Ishikawa (cell line): ENCODE measurements at regions not wholly inside any gene's neighbourhood (a gene's known extent, or its start where the extent isn't known, plus 50 kb on each side); places are given as distances from the start of the nearest gene placed in this dataset.

Source experiments
- CEBPB ChIP-seq: IDR thresholded peaks from 2 replicates; pipeline ENCODE4 v1.6.1; 2012
- CREB1 ChIP-seq: IDR thresholded peaks from 2 replicates; pipeline ENCODE4 v1.6.1; 2012; ENCODE audit warnings: low read depth
- EGR1 ChIP-seq: IDR thresholded peaks from 2 replicates; pipeline ENCODE4 v1.6.1; 2012
- EP300 ChIP-seq: IDR thresholded peaks from 2 replicates; pipeline ENCODE4 v1.6.1; 2012; ENCODE audit warnings: borderline replicate concordance
- FOXM1 ChIP-seq: IDR thresholded peaks from 2 replicates; pipeline ENCODE4 v1.6.1; 2012; ENCODE audit warnings: low read depth, borderline replicate concordance
- NFIC ChIP-seq: IDR thresholded peaks from 2 replicates; pipeline ENCODE4 v1.6.1; 2012
- RAD21 ChIP-seq: IDR thresholded peaks from 2 replicates; pipeline ENCODE4 v1.6.1; 2012; ENCODE audit warnings: low read depth
- TAF1 ChIP-seq: IDR thresholded peaks from 2 replicates; pipeline ENCODE4 v1.6.1; 2012; ENCODE audit warnings: low read depth, mild to moderate bottlenecking
- TCF12 ChIP-seq: IDR thresholded peaks from 2 replicates; pipeline ENCODE4 v1.6.1; 2012; ENCODE audit warnings: low read depth
- TEAD4 ChIP-seq: IDR thresholded peaks from 2 replicates; pipeline ENCODE4 v1.6.1; 2012
- YY1 ChIP-seq: IDR thresholded peaks from 2 replicates; pipeline ENCODE4 v1.6.1; 2012; ENCODE audit warnings: low read depth
- ZBTB7A ChIP-seq: IDR thresholded peaks from 2 replicates; pipeline ENCODE4 v1.6.1; 2012; ENCODE audit warnings: low read depth
- TF ChIP-seq, protein P1 (sequence below): IDR thresholded peaks from 2 replicates; pipeline ENCODE4 v1.6.1; 2012
- TF ChIP-seq, protein P2 (sequence below): IDR thresholded peaks from 2 replicates; pipeline ENCODE4 v1.6.1; 2012
- TF ChIP-seq, protein P3 (sequence below): IDR thresholded peaks from 2 replicates; pipeline ENCODE4 v1.6.1; 2012; ENCODE audit warnings: low read depth, mild to moderate bottlenecking

DNA sequence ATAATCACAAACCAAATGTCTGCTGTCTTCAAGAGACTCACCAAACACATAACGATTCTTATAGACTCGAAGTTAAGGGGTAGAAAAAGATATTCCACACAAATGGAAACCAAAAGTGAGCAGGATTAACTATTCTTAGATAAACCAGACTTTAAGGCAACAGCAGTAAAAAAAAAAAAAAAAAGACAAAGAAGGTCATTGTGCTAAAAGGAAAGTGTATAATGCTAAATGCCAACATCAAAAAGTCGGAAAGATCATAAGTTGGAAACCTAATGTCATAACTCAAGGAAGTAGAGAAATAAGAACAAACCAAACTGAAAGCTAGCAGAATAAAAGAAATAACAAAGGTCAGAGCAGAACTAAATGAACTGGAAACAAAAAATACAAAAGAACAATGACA is 714.6 kb downstream of the SEMA5A start:
- TF ChIP-seq, protein P1, sequence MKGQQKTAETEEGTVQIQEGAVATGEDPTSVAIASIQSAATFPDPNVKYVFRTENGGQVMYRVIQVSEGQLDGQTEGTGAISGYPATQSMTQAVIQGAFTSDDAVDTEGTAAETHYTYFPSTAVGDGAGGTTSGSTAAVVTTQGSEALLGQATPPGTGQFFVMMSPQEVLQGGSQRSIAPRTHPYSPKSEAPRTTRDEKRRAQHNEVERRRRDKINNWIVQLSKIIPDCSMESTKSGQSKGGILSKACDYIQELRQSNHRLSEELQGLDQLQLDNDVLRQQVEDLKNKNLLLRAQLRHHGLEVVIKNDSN, result no peak
- TF ChIP-seq, protein P2, sequence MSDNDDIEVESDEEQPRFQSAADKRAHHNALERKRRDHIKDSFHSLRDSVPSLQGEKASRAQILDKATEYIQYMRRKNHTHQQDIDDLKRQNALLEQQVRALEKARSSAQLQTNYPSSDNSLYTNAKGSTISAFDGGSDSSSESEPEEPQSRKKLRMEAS, result no peak
- no peak for TF ChIP-seq EGR1
- no peak for TF ChIP-seq EP300
- TF ChIP-seq, protein P3, sequence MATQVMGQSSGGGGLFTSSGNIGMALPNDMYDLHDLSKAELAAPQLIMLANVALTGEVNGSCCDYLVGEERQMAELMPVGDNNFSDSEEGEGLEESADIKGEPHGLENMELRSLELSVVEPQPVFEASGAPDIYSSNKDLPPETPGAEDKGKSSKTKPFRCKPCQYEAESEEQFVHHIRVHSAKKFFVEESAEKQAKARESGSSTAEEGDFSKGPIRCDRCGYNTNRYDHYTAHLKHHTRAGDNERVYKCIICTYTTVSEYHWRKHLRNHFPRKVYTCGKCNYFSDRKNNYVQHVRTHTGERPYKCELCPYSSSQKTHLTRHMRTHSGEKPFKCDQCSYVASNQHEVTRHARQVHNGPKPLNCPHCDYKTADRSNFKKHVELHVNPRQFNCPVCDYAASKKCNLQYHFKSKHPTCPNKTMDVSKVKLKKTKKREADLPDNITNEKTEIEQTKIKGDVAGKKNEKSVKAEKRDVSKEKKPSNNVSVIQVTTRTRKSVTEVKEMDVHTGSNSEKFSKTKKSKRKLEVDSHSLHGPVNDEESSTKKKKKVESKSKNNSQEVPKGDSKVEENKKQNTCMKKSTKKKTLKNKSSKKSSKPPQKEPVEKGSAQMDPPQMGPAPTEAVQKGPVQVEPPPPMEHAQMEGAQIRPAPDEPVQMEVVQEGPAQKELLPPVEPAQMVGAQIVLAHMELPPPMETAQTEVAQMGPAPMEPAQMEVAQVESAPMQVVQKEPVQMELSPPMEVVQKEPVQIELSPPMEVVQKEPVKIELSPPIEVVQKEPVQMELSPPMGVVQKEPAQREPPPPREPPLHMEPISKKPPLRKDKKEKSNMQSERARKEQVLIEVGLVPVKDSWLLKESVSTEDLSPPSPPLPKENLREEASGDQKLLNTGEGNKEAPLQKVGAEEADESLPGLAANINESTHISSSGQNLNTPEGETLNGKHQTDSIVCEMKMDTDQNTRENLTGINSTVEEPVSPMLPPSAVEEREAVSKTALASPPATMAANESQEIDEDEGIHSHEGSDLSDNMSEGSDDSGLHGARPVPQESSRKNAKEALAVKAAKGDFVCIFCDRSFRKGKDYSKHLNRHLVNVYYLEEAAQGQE, result no peak
- TF ChIP-seq ZBTB7A, result no peak
- TF ChIP-seq YY1, result no peak
- no peak for TF ChIP-seq CREB1
- no peak for TF ChIP-seq FOXM1
- no peak for TF ChIP-seq TAF1
- no peak for TF ChIP-seq RAD21
- TF ChIP-seq CEBPB, result no peak
- TF ChIP-seq NFIC, result no peak
- no peak for TF ChIP-seq TCF12
- TF ChIP-seq TEAD4, result no peak

DNA sequence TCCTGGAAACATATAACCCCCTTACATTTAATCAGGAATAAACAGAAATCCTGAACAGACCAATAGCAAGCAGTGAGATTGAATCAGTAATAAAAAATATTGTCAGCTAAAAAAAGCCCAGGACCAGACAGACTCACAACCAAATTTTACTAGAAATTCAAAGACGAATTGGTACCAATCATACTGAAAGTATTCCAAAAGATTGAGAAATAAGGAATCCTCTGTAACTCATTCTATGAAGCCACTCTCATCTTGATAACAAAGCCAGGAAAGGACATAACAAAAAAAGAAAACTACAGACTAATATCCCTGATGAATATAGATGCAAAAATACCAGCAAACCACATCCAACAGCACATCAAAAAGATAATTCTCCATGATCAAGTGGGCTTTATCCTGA is 714.0 kb downstream of the SEMA5A start:
- no peak for TF ChIP-seq ZBTB7A
- TF ChIP-seq, protein P3, result no peak
- TF ChIP-seq RAD21, result no peak
- no peak for TF ChIP-seq CEBPB
- no peak for TF ChIP-seq EGR1
- TF ChIP-seq CREB1, result no peak
- no peak for TF ChIP-seq YY1
- TF ChIP-seq TCF12, result no peak
- no peak for TF ChIP-seq FOXM1
- TF ChIP-seq EP300, result no peak
- TF ChIP-seq, protein P1, result no peak
- TF ChIP-seq NFIC, result no peak
- TF ChIP-seq, protein P2, result no peak
- no peak for TF ChIP-seq TAF1
- no peak for TF ChIP-seq TEAD4

DNA sequence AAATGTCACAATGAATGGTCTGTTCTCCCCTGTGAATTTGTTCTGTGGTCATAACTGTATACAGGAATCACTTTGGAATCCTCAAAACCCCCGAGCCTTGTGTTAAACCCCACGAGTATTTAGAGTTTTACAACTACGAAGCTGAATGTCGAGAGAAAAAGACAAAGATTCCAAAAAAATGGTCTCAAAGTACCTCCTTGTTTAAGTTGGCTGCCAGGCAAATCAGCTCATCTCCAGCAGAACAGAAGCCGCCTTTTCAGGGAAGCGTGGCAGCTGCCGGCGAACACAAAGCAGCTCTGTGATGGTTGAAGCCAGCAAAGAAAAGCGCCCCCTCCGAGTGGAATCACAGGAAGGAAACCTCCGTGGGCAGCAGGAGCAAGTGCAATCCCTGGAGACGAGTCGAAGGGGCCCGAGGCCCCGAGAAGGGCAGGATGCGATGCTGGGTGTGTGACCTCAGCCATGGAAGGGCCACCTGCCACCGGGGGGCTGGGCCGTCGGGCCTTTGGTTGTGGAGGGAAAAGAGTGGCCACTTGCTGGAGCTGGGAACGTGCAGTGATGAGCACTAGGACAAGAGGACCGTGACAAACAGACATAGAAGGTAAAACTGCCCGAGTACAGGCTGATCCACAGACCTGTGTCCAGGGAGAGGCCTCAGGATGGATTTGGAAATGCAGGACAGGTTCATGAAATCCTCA is 706.4 kb downstream of the SEMA5A start:
- no peak for TF ChIP-seq RAD21
- no peak for TF ChIP-seq CREB1
- TF ChIP-seq, protein P3, result no peak
- no peak for TF ChIP-seq ZBTB7A
- TF ChIP-seq CEBPB, result no peak
- TF ChIP-seq, protein P1, result no peak
- TF ChIP-seq EP300, result no peak
- TF ChIP-seq, protein P2, result no peak
- TF ChIP-seq TCF12, result no peak
- no peak for TF ChIP-seq EGR1
- no peak for TF ChIP-seq YY1
- TF ChIP-seq NFIC, result no peak
- TF ChIP-seq FOXM1, result no peak
- no peak for TF ChIP-seq TAF1
- no peak for TF ChIP-seq TEAD4

DNA sequence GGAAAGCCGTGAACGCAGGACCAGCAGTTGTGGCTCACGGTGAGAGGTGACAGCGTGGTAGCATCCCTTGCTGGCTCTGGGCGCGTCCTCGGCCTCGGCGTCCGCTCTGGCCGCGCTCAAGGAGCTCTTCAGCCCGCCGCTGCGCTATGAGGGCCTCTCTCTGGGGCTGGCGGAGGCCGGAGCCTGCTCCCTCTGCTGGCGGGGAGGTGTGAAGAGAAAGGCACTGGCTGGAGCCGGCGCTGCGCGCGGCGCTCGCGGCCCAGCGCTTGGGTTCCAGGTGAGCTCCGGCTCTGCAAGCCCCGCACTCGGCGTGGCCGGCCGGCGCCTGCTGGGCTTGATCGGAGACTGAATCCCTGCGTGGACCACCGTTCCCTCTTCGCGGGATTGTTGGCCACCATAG is 705.6 kb downstream of the SEMA5A start:
- TF ChIP-seq EP300 (no peak), TCF12 (no peak), FOXM1 (no peak), RAD21 (no peak), ZBTB7A (no peak), CREB1 (no peak), NFIC (no peak), CEBPB (no peak), YY1 (no peak), TEAD4 (no peak), TAF1 (no peak), EGR1 (no peak)
- TF ChIP-seq, protein P1, result no peak
- TF ChIP-seq, protein P2, result no peak
- TF ChIP-seq, protein P3, result no peak
